Neural cell (in vitro differentiated cells): ENCODE measurements at regions not wholly inside any gene's neighbourhood (a gene's known extent, or its start where the extent isn't known, plus 50 kb on each side); places are given as distances from the start of the nearest gene placed in this dataset.

Experiments
- H2AFZ ChIP-seq: fragments of 200-600, 300-800 bp; sonication (generic), shearing (Covaris generic); 2 replicates; pipeline ENCODE4 v1.6.0; 2014; ENCODE audit warnings: low read depth, mild to moderate bottlenecking, antibody characterized with exemption, low read length, moderate library complexity
- H3F3A ChIP-seq: fragments of 200-600 bp; shearing (Covaris generic); 2 replicates; pipeline ENCODE4 v1.6.1; 2016; ENCODE audit warnings: mild to moderate bottlenecking, moderate library complexity, mixed read lengths, antibody characterized with exemption, low read length; ENCODE audit not compliant: insufficient read depth, poor library complexity, severe bottlenecking
- H3K27ac ChIP-seq: fragments of 200-600, 300-800 bp; sonication (generic), shearing (Covaris generic); 2 replicates; pipeline ENCODE4 v1.5.1; 2014; ENCODE audit warnings: mild to moderate bottlenecking, low read length, moderate library complexity
- H3K27me3 ChIP-seq: fragments of 300-800, 200-600 bp; sonication (generic), shearing (Covaris generic); 2 replicates; pipeline ENCODE4 v1.6.0; 2014; ENCODE audit warnings: mild to moderate bottlenecking, low read depth, low read length, moderate library complexity; ENCODE audit not compliant: insufficient read depth
- H3K36me3 ChIP-seq: fragments of 300-800, 200-600 bp; sonication (generic), shearing (Covaris generic); 2 replicates; pipeline ENCODE4 v1.5.1; 2014; ENCODE audit warnings: mild to moderate bottlenecking, antibody characterized with exemption, low read length, moderate library complexity; ENCODE audit not compliant: insufficient read depth
- H3K4me2 ChIP-seq: fragments of 300-800, 200-600 bp; sonication (generic), shearing (Covaris generic); 2 replicates; pipeline ENCODE4 v1.6.0; 2014; ENCODE audit warnings: mild to moderate bottlenecking, low read length
- H3K4me3 ChIP-seq: fragments of 300-800, 200-600 bp; sonication (generic), shearing (Covaris generic); 2 replicates; pipeline ENCODE4 v1.5.1; 2014; ENCODE audit warnings: mild to moderate bottlenecking, low read length, moderate library complexity
- H3K79me2 ChIP-seq: fragments of 200-600 bp; shearing (Covaris generic); replicated peaks from 2 replicates; pipeline ENCODE4 v1.6.0; 2014; ENCODE audit warnings: mild to moderate bottlenecking, low read length, moderate library complexity; ENCODE audit not compliant: insufficient read depth
- H3K9ac ChIP-seq: fragments of 300-800, 200-600 bp; sonication (generic), shearing (Covaris generic); 2 replicates; pipeline ENCODE4 v1.6.1; 2016; ENCODE audit warnings: mild to moderate bottlenecking, low read length, mixed read lengths
- H3K9me2 ChIP-seq: fragments of 200-600 bp; shearing (Covaris generic); 2 replicates; pipeline ENCODE4 v1.6.1; 2016; ENCODE audit warnings: mild to moderate bottlenecking, low read length, mixed read lengths; ENCODE audit not compliant: insufficient read depth
- H3K9me3 ChIP-seq: fragments of 200-600, 300-800 bp; sonication (generic), shearing (Covaris generic); 2 replicates; pipeline ENCODE4 v1.6.1; 2016; ENCODE audit warnings: mild to moderate bottlenecking, mixed run types, low read length, moderate library complexity, mixed read lengths
- H4K20me1 ChIP-seq: fragments of 200-600 bp; shearing (Covaris generic); 2 replicates; pipeline ENCODE4 v1.6.1; 2016; ENCODE audit warnings: mild to moderate bottlenecking, mixed run types; ENCODE audit not compliant: insufficient read depth
- EP300 ChIP-seq: fragments of 450-650 bp; conservative IDR thresholded peaks from 2 replicates; pipeline ENCODE4 v1.6.1; 2014; ENCODE audit warnings: antibody characterized with exemption, mild to moderate bottlenecking, moderate library complexity; ENCODE audit not compliant: poor library complexity, severe bottlenecking
- EZH2 ChIP-seq: fragments of 200-600, 300-800 bp; shearing (Covaris generic), sonication (generic); IDR thresholded peaks from 2 replicates; pipeline ENCODE4 v1.6.1; 2014; ENCODE audit warnings: antibody characterized with exemption, low read length, borderline replicate concordance, mild to moderate bottlenecking; ENCODE audit not compliant: insufficient read depth, poor library complexity, severe bottlenecking
- MXI1 ChIP-seq: fragments of 450-650 bp; conservative IDR thresholded peaks from 2 replicates; pipeline ENCODE4 v1.6.1; 2014; ENCODE audit warnings: antibody characterized with exemption, mild to moderate bottlenecking; ENCODE audit not compliant: poor library complexity, severe bottlenecking
- POLR2AphosphoS5 ChIP-seq: IDR thresholded peaks from 2 replicates; pipeline ENCODE4 v1.6.1; 2012
- RAD21 ChIP-seq: fragments of 450-650 bp; conservative IDR thresholded peaks from 2 replicates; pipeline ENCODE4 v1.6.1; 2014; ENCODE audit warnings: antibody characterized with exemption, mild to moderate bottlenecking, moderate library complexity
- SMC3 ChIP-seq: fragments of 450-650 bp; conservative IDR thresholded peaks from 2 replicates; pipeline ENCODE4 v1.6.1; 2014; ENCODE audit warnings: antibody characterized with exemption, mild to moderate bottlenecking, moderate library complexity; ENCODE audit not compliant: poor library complexity
- TAF1 ChIP-seq: IDR thresholded peaks from 2 replicates; pipeline ENCODE4 v1.6.1; 2012; ENCODE audit warnings: low read depth
- TF ChIP-seq, protein P1 (sequence below): fragments of 450-650 bp; IDR thresholded peaks from 2 replicates; pipeline ENCODE4 v1.5.1; 2014; ENCODE audit warnings: antibody characterized with exemption, mild to moderate bottlenecking, moderate library complexity; ENCODE audit not compliant: poor library complexity, severe bottlenecking
- TF ChIP-seq, protein P2 (sequence below): IDR thresholded peaks from 2 replicates; pipeline ENCODE4 v1.6.1; 2012; ENCODE audit warnings: borderline replicate concordance

DNA sequence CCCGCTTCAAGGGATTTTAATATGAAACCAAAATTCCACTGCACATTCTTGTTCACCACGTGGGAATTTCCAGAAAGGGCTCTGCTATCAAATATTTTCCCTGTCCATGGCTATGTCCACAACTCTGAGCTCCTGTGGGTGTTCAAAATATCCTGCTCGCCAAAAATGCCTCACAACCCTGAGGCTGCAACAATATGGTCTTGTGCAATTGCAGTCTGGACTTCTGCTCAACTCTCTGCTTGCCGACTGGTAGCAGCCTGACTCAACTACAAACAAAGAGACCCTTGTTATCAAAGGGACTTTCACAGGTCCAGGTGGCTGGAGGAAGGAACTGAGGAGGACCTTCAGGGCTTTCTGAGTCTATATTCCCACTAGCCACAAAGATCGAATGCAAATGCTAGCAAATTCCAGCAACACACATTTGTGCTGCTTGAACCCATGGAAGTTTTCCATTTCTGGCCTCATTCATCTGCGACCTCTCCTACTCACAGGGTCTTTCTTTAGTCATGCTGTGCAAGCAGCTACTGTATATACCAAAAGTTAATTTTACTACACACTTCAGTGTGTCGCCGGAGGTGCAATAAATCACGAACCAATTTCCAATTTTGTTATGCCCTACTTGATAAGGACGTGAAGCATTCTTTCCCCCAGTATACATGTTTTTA, 169.2 kb upstream of the SLC30A5 start:
- Histone ChIP-seq H3K4me3 (no peak overlapping the region), H3K9ac (no peak overlapping the region), H4K20me1 (no peaks in the 10 kb centered on the region), H3F3A (no peaks in the 10 kb centered on the region), H3K4me2 (no peak overlapping the region), H3K27me3 (no peaks in the 10 kb centered on the region), H3K27ac (no peak overlapping the region), H2AFZ (no peak overlapping the region), H3K79me2 (no peaks in the 10 kb centered on the region), H3K9me3 (no peaks in the 10 kb centered on the region), H3K9me2 (no peaks in the 10 kb centered on the region), H3K36me3 (no peaks in the 10 kb centered on the region)
- TF ChIP-seq RAD21: no peak
- TF ChIP-seq, protein P1, sequence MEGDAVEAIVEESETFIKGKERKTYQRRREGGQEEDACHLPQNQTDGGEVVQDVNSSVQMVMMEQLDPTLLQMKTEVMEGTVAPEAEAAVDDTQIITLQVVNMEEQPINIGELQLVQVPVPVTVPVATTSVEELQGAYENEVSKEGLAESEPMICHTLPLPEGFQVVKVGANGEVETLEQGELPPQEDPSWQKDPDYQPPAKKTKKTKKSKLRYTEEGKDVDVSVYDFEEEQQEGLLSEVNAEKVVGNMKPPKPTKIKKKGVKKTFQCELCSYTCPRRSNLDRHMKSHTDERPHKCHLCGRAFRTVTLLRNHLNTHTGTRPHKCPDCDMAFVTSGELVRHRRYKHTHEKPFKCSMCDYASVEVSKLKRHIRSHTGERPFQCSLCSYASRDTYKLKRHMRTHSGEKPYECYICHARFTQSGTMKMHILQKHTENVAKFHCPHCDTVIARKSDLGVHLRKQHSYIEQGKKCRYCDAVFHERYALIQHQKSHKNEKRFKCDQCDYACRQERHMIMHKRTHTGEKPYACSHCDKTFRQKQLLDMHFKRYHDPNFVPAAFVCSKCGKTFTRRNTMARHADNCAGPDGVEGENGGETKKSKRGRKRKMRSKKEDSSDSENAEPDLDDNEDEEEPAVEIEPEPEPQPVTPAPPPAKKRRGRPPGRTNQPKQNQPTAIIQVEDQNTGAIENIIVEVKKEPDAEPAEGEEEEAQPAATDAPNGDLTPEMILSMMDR: no peak
- no peak for TF ChIP-seq EZH2
- no peak for TF ChIP-seq TAF1
- TF ChIP-seq, protein P2, sequence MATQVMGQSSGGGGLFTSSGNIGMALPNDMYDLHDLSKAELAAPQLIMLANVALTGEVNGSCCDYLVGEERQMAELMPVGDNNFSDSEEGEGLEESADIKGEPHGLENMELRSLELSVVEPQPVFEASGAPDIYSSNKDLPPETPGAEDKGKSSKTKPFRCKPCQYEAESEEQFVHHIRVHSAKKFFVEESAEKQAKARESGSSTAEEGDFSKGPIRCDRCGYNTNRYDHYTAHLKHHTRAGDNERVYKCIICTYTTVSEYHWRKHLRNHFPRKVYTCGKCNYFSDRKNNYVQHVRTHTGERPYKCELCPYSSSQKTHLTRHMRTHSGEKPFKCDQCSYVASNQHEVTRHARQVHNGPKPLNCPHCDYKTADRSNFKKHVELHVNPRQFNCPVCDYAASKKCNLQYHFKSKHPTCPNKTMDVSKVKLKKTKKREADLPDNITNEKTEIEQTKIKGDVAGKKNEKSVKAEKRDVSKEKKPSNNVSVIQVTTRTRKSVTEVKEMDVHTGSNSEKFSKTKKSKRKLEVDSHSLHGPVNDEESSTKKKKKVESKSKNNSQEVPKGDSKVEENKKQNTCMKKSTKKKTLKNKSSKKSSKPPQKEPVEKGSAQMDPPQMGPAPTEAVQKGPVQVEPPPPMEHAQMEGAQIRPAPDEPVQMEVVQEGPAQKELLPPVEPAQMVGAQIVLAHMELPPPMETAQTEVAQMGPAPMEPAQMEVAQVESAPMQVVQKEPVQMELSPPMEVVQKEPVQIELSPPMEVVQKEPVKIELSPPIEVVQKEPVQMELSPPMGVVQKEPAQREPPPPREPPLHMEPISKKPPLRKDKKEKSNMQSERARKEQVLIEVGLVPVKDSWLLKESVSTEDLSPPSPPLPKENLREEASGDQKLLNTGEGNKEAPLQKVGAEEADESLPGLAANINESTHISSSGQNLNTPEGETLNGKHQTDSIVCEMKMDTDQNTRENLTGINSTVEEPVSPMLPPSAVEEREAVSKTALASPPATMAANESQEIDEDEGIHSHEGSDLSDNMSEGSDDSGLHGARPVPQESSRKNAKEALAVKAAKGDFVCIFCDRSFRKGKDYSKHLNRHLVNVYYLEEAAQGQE: no peak
- TF ChIP-seq EP300: no peak
- no peak for TF ChIP-seq SMC3
- no peak for TF ChIP-seq MXI1
- no peak for TF ChIP-seq POLR2AphosphoS5

DNA sequence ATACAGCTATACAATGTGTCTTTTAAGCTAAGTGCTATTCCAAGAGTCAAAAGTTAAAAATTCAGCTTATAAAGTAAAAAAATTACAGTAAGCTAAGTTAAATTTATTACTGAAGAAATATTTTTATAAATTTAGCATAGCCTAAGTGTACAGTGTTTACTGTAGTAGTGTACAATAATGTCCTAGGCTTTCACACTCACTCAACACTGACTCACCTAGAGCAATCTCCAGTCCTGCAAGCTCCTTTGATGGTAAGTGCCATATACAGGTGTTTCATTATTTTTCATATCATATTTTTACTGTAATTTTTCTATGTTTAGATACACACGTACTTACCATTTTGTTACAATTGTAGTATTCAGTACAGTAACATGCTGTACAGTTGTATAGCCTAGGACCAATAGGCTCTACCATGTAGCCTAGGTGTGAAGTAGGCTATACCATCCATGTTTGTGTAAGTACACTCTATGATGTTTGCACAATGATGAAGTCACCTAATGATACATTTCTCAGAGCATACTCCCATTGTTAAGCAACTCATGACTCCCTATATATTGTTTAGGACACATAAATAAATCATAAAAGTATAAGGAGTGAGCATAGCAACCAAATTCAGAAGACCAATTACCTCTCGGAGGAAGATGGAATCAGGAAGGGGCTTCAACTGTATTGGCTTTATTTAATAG, 165.1 kb upstream of the SLC30A5 start:
- Histone ChIP-seq H3K9me3 (peaks cover 13% of the 10 kb centered on the region), H2AFZ (no peak overlapping the region), H3K27ac (no peak overlapping the region), H4K20me1 (no peaks in the 10 kb centered on the region), H3K27me3 (no peaks in the 10 kb centered on the region), H3F3A (no peaks in the 10 kb centered on the region), H3K9ac (no peak overlapping the region), H3K9me2 (no peaks in the 10 kb centered on the region), H3K4me3 (no peak overlapping the region), H3K4me2 (no peak overlapping the region), H3K79me2 (no peaks in the 10 kb centered on the region), H3K36me3 (no peaks in the 10 kb centered on the region)
- TF ChIP-seq EP300 (no peak), EZH2 (no peak), SMC3 (no peak), POLR2AphosphoS5 (no peak)
- TF ChIP-seq, protein P2: no peak
- TF ChIP-seq, protein P1: no peak
